Bronchial epithelial cell (primary cell): ENCODE measurements at regions not wholly inside any gene's neighbourhood (a gene's known extent, or its start where the extent isn't known, plus 50 kb on each side); places are given as distances from the start of the nearest gene placed in this dataset.
A peak's percentile ranks its signal among the peaks of the same experiment; 100 is the strongest.

Experiments used
- DNase-seq: peaks from one replicate; pipeline ENCODE4 v3.0.0-alpha.2; 2010; ENCODE audit warnings: low read depth
- FAIRE-seq: peaks from 2 replicates; lab custom pipeline; 2011; peaks lifted over from hg19 to GRCh38; lab: Jason Lieb, UNC
- H3K27me3 ChIP-seq: 2 replicates; pipeline ENCODE4 v1.5.1; 2011; ENCODE audit warnings: low read length; ENCODE audit not compliant: control insufficient read depth, insufficient read depth
- H3K36me3 ChIP-seq: 2 replicates; pipeline ENCODE4 v1.5.1; 2011; ENCODE audit warnings: low read length; ENCODE audit not compliant: control insufficient read depth, insufficient read depth
- H3K4me3 ChIP-seq: 2 replicates; pipeline ENCODE4 v1.5.1; 2011; ENCODE audit warnings: mild to moderate bottlenecking, low read depth, low read length, control low read depth
- TF ChIP-seq, protein P1 (sequence below): IDR thresholded peaks from 2 replicates; pipeline ENCODE4 v1.5.1; 2011; ENCODE audit warnings: mild to moderate bottlenecking, moderate library complexity, low read length, control low read depth, inconsistent platforms; ENCODE audit not compliant: insufficient read depth, severe bottlenecking

GRCh38 chr6:129955584-129955983, 62.8 kb upstream of the L3MBTL3 start:
- Histone ChIP-seq H3K36me3 (no peaks in the 10 kb centered on the region), H3K27me3 (no peaks in the 10 kb centered on the region), H3K4me3 (no peak overlapping the region)
- TF ChIP-seq, protein P1, sequence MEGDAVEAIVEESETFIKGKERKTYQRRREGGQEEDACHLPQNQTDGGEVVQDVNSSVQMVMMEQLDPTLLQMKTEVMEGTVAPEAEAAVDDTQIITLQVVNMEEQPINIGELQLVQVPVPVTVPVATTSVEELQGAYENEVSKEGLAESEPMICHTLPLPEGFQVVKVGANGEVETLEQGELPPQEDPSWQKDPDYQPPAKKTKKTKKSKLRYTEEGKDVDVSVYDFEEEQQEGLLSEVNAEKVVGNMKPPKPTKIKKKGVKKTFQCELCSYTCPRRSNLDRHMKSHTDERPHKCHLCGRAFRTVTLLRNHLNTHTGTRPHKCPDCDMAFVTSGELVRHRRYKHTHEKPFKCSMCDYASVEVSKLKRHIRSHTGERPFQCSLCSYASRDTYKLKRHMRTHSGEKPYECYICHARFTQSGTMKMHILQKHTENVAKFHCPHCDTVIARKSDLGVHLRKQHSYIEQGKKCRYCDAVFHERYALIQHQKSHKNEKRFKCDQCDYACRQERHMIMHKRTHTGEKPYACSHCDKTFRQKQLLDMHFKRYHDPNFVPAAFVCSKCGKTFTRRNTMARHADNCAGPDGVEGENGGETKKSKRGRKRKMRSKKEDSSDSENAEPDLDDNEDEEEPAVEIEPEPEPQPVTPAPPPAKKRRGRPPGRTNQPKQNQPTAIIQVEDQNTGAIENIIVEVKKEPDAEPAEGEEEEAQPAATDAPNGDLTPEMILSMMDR = no peak
- FAIRE-seq = no peak
- DNase-seq = no peak

DNA sequence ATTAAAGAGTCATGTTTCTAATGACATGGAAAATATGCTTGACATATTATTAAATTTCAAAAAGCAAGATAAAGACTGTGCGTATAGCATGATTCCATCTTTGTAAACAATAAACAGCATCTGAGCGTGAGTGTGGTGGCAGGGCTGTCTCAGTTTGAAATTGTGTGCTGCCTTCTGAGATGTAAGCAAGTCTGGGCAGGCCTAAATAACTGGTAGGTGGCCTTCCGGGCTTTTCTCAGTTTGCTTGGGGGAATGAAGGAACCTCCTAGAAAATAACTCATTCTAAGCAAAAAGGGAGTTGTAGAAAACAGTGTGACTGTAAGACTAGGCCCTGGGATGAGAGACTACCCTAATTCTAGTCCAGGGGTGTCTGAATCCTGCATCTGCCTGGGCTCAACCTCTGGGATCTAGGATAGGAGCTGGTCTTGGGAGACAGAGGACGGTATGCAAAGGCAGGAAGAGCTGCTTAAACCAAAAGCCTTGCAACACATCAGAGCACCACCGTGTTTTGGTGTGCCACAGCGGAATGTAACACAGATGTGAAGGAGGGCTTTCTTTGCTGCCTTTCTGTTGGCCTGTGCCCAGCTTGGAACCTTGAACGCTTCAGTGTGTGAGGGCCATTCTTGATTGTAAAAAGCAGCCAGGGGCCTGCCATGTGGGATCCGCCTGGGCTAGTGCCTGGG, 63.5 kb upstream of the L3MBTL3 start:
- FAIRE-seq = no peak
- TF ChIP-seq, protein P1 = no peak
- H3K27me3 ChIP-seq = no peaks in the 10 kb centered on the region
- H3K4me3 ChIP-seq = no peak overlapping the region
- no peaks in the 10 kb centered on the region for H3K36me3 ChIP-seq
- peak; percentile 54 for DNase-seq

DNA sequence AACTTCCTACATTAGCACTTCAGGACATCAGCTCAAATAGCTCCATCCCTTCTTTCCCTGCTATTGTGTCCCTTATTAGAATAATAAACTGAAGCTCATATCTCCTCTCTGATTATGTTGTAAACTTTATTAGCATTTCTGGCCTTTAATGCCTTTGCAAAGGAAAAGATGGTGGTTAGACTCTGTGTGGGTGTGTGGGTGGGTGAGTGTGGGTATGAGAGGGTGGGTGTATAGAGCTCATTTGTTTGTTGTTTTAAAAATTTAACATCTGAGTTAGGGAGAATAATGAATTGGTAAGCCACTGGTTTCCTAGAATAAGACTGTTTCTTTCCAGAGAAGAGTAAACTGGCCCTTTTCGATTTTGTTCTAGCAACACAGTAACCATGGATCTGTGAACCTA, 70.6 kb upstream of the L3MBTL3 start:
- H3K36me3 ChIP-seq = no peaks in the 10 kb centered on the region
- no peak for DNase-seq
- no peaks in the 10 kb centered on the region for H3K27me3 ChIP-seq
- FAIRE-seq = no peak
- H3K4me3 ChIP-seq = no peak overlapping the region
- TF ChIP-seq, protein P1 = no peak

DNA sequence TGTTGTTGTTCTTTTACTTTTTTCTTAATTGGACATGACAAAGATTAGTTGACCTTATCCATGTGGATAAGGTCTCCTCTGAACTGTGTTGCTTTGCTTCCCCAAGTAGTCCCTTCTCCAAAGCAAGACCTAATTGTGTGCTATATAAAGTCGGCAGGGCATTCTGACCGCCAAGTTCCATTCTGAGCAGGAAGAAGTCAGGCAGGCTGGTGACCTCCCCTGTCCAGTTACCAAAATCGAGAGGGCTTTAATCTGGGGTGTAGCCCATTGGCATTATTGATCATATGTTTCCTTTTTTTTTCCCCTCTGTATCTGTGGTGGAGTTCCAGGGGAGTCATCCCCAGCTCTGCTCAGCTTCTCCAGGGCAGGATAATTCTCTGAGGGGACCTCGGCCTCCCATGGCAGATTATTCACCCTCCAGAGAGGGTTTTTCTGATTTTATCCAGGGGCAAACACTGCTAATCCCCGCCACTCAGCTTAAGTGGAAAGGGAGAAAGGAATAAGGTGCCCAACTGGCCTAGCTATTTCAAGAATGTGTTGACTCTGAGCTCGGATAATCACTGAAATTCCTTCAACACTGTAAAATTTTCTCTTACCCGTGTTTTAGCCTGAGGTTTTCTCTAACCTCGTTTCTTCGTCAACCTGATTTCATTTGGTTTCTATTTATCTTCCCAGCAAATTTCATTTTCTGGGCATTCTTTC, 71.8 kb upstream of the L3MBTL3 start:
- TF ChIP-seq, protein P1 = no peak
- FAIRE-seq = no peak
- Histone ChIP-seq H3K36me3 (no peaks in the 10 kb centered on the region), H3K27me3 (no peaks in the 10 kb centered on the region), H3K4me3 (no peak overlapping the region)
- DNase-seq = no peak

DNA sequence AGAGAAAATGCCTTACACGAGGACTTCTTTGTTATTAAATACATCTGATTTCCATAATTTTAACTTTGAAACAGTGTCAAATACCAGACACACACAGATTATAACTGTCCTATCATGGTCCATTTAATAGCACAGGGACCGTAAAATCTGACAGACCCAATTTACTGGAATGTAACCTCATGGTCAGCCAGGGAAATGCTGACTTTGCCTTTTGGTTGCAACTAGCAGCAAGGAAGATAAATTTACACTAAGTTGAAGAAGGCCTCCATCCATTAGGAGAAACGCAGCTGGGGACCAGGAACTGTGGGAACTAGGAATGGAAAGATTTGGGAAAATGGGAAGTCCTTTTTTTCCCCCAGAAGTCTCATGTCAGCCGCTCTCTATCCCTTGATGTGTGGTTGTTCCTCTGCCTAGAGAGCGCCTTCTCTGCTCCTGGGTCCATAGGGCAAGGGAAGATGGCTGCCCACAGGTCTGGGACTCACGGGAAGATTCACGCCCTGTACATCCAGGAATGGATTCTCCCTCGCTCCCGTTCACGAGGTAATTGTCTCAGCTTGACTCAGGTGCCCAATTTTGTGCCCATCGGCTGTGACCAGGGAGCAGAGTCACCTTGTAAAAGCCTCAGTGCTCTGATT, 74.6 kb upstream of the L3MBTL3 start:
- no peak for FAIRE-seq
- H3K27me3 ChIP-seq = no peaks in the 10 kb centered on the region
- no peak overlapping the region for H3K4me3 ChIP-seq
- TF ChIP-seq, protein P1 = no peak
- H3K36me3 ChIP-seq = no peaks in the 10 kb centered on the region
- no peak for DNase-seq
